KBM-7 (cell line): ENCODE measurements at regions not wholly inside any gene's neighbourhood (a gene's known extent, or its start where the extent isn't known, plus 50 kb on each side); places are given as distances from the start of the nearest gene placed in this dataset.
"Not testable (repeated sequence)": the region's sequence is repeated elsewhere in the genome, so short reads cannot be mapped to it uniquely, and the experiment has no call there.

Experiments used
- DNase-seq: peaks from one replicate; pipeline ENCODE4 v3.0.0-alpha.2; 2015
- in situ Hi-C: fragments of 300-500 bp; cut with MboI; formaldehyde crosslinking; loops from 2 replicates; pipeline ENCODE4 v1.14.3; 2020; ENCODE audit warnings: low sequenced_read_pairs, low pct_unique_long_range_greater_than_20kb, mixed read lengths

DNA sequence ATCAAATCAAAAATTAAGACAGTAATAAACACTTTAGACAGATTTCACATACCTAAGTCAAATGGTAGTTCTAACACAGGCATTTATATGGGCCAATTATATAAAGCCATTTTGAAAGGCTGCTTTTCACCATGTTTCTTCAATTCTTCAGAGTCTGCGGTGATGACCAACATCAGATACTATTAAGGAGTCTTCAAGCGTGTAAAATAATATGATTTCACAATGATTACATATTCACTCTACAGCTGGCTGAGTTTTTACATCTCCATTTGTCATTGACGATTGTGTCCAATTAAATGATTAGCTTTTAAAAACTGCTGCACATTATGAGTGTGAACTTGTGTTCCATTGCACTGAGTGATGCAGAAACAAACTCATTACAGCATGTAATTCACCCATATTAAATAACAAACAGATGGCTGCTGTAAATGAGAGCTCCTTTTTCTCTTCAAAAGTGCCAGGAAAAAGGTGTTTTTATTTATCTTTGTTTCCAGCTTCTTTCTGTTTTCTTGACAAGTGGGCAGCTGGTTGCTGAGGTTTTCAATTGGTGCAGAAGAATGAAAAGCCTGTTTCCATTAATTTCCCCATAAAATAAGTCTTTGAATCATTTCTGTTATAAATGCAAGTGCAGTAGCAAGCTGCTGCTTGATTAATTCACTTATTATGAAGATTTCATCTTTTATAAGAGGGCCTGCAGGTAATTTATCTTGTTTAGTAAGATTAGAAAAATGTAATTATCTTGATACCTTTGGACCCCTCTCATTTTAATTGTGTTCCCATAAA lies 676.1 kb upstream of the KLHL1 start:
- no peak for DNase-seq
- in situ Hi-C loops, result no loop called here

DNA sequence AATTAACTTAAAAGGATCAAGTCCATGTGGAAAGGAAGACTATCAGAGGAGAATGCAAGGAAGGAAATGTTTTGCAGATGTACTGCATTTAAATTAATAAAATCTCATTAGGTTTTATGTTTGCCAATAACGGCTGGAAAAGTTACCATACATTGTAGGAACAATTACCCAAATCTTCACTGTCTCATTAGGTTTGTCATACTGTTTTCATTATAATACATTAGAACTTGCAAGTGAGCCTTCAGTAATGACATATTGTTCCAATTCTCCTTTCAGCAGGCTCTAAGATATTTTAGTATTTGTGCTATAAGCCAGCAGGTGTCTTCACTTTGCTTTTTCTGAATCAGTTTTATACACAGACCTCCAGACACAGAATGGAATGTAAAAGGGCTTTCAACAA lies 661.6 kb upstream of the KLHL1 start:
- no peak for DNase-seq
- in situ Hi-C loops, result no loop called here

DNA sequence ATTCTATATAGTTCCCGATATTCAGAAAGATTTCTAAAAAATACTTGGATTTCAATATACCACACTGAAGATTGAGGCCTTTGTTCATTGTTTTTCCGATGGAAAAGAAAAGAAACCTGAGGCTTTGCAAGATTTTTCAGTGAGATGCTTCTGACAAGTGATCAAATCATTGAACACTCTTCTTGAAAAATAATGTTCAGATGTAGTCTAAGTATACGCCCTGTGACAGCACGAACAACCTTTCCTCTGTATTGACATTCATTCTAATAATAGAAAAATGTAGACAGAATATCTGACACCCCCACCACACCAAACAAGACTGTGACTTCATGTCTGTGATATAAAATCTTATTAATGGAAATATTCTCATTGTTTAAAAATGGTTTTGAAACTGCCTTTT lies 650.7 kb upstream of the KLHL1 start:
- DNase-seq, result no peak
- in situ Hi-C loops, result no loop called here

DNA sequence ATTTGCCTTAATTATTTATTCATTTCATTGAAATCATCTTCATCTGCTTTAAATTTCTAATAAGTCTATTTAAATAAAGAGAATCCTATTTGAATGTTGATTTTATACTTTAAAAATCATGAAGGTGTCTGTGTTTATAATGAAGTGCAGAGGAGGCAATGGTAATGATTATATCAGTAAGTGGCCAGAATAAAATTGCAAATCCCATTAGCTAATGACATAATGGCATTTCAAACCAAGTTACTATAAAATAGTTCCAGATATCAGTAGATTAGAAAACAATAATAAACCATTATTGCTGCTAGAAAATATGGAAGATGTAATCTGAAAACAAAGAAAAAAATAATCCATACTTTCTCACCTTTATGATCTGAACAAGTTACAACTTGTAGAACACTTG lies 647.8 kb upstream of the KLHL1 start:
- in situ Hi-C loops, result no loop called here
- no peak for DNase-seq

DNA sequence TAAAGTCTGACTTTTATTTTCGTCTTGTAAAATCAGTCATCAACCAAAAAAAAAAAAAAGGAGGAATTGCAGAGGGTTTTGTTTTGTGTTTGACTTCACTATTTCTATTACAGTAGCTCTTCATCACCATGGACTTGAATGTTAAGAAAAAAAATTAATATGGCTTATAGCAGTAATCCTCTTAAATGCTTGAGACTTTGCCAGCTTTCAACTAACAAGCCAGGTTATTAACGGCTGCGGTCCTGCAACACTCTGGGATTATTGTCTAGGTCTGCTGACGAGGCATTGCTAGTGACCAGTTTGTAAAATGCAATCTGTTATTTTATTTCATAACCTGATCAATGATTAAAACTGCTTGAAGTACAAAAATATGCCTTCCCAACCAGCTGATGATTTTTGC lies 647.2 kb upstream of the KLHL1 start:
- in situ Hi-C loops, result no loop called here
- DNase-seq, result no peak

DNA sequence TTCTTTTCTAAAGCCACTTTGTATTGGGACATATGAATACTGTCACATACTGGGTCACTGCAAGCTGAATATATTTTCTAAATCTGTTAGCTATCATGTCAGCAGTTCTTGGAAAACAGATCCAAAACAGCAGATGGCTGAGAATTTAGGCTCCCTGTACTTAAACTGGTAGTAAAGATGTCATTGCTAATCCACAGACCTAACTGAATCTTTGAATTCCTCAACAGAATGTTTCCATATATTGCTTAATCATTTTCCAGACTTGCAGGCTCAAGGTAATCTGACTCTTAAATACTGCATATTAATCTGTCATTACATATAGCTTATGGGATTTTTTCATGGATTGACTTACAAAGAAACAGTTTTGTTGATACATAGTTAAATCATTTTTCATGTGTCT lies 639.0 kb upstream of the KLHL1 start:
- in situ Hi-C loops, result no loop called here
- no peak for DNase-seq

DNA sequence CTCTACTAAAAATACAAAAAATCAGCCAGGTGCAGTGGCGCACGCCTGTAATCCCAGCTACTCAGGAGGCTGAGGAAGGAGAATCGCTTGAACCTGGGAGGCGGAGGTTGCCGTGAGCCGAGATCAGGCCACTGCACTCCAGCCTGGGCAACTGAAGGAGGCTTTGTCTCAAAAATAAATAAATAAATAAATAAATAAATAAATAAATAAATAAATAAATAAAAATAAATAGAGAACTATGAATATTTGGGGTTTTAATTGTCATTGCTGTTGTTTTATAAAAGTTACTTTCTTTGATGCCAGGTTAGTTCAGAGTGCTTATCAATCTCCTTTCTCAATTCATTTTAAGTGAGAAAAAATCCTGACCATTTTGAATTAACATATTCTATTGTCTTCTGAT lies 638.2 kb upstream of the KLHL1 start:
- DNase-seq, in situ Hi-C loops: not testable (repeated sequence)

DNA sequence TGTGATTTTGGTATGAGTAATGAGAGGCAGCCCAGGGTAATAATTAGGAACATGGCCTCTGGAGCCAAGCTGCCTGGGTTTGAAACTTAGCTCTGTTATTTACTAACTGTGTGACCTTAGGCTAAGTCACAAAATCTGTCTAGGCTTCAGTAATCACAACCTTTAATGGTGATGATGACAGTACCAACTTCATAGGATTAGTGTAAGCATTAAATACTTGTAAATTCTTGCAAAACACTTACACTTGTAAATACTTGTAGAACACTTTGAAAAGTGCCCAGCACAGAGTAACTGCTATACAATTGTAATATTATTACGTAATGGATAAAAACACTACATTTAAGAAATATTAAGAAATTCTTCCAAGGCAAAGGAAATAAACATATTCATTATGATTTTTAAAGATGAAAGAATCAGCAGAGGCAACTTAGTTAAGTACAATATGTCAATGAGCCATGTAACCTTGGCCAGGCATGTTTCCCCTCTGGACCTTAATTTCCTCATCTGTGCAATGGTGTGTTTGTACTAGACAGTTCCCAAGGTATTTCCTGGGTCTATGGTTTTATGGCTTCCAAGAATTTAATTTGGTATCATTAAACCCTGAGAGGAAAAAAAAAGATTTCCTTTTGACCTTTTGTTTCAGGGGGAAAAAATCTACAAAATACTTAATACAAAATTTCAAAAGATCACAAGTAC lies 628.5 kb upstream of the KLHL1 start:
- in situ Hi-C loops, result no loop called here
- DNase-seq, result no peak

DNA sequence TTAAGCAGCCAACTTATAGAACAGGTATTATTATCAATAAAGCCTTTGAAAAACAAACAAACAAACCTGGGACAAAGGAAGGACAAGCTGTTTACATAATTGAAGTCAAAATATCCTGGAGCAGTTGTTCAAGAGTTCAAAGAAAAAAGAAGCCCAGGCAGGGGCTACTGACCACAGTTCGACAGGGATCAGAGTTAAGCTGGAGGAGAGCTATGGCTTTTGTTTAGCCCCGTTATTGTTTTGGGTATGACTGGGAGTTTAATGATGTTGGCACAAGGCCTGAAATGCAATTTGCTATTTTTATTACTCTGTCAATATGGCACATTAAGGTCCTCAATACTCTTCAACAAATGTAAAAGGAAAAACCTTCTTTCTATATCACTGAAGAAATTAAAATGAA lies 624.4 kb upstream of the KLHL1 start:
- in situ Hi-C loops, result no loop called here

DNA sequence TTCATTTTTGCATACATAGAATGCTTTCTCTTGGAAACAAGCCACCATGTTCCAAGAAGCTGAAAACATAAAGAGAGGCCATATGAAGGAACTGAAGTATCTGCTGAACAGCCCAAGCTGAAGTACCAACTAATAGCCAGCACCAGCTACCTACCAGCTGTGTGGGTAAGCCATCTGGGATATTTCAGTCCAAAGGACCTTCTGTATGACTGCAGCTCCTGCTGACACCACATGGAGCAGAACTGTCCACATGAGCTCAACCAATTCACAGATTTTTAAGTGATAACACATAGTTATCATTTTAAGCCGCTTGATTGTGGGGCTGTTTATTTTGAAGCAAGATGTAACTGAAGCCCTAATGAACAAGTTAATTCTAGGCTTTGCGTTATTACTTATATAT lies 621.1 kb upstream of the KLHL1 start:
- no peak for DNase-seq
- in situ Hi-C loops, result no loop called here

More for the DNA sequence above, 624.4 kb upstream of the KLHL1 start:
- no peak for DNase-seq

DNA sequence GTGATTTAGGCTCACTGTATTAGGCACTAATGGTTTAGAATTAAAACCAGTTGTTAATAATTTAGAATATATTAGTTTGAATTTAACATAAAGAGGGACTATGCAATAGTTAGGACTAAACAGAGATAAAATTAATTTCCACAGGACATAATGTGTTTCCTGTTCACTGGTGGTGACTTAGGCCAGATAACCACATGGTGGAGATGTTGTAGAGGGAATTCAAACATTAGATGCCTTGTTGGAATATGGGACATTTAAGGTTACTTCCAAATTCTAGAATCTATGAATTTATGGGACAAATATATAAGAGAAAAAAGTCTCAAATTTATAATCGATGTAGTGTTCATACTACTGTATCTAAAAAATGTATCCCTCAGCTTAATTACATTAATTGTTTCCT lies 615.5 kb upstream of the KLHL1 start:
- no peak for DNase-seq
- in situ Hi-C loops, result no loop called here

DNA sequence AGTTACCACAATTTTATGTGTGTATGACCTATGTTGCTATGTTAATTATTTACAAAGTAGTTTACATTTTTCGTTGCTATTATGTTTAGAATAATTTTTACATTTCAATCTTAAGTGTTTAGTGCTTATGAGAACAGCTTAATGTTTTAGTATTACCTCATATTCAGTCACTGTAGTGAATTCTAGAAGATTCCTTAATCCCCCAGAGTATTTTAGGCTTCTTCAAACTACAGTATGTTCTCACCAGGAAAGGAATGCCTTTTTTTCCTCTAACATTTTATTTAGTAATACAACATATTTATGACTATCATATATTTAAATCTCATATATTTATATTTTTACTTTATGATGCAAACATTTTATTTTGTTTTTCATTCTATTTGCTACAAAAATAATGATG lies 612.1 kb upstream of the KLHL1 start:
- in situ Hi-C loops, result no loop called here
- no peak for DNase-seq

DNA sequence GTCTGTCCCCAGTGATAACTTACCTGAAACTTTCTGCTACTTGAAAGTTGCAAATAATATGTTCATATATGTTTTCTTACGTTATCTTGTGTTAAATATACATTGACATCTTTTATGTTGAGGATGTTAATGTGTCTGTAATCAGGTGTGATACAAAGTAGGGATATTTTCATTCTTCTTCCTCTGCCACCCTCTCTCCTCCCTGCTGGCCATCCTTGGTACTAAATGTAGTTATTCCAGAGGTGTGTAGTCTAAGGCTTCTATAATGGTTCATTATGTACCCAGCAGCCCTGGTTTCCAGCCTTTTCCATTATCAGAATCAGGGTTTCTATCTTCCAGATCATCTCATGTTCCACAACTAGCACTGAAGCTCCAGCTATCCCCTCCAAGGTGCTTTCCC lies 606.7 kb upstream of the KLHL1 start:
- in situ Hi-C loops, result no loop called here
- DNase-seq, result no peak

DNA sequence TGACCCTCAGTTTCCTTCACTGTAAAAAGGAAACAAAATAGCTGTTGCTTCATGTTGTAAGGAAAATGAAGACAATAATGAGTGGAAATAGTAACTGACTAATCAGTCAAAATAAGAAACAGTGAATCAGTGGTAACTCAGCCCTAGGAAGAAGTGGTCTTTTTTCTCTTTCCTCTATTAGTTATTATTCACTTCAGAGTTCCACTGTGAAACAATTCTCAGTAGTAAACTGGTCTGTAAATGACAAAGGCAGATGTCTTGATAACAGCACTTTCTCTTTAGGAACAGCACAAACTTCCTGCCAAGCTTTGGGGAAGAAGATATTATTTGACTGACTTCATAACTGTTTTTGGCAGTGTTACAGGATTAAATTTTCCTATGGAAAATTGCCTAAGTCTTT lies 600.5 kb upstream of the KLHL1 start:
- DNase-seq, result no peak
- in situ Hi-C loops, result no loop called here

DNA sequence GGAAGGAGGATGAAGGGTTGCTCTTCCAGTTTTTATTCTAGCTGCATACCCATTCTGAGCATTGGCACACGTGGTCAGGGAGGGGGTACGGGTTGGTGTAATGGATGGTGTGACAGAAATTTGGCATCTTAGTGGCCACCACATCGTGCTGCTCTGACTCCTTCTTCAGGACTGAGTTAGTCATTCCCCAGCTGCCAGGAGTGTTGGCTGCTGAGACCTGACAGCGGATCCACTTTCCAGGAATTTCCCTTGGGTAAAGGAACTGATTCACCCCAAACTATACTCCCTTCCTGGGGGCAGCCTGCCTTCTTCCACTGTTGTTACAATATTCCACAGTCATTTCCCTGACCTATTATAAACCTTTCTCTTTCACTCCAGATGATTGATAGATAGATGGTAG lies 595.5 kb upstream of the KLHL1 start:
- DNase-seq, result no peak
- in situ Hi-C loops, result no loop called here

DNA sequence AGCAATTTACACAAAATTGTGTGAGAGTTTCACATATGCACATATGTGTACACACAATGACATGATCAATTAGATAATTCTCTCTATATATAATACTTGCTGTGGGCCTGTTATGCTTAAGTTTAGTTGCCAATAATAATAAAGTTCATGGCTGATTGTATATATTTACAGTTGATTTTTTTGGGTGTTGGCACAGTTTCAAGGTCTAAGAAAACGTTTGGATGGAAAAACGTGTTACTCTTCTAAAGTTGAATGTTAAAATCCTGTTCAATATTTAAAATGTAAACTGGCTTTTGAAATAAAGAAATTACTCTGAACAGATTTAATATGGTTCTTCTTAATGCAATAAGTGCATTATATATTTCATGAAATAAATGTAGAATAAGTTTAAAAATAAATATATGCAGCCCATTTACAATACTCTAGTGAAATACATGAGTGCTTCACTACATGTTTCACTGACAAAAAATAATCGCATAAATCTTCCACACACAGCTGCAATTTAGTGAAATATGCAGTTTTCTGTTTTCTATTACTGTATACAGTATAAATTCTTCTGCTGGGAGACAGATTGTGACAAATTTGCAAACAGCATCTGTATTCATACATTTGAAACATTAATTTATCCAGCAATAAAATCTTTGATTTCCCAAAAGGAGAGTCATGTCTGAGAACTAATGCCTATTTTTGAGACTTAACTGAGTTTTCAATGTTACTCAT lies 586.9 kb upstream of the KLHL1 start:
- DNase-seq, result no peak
- in situ Hi-C loops, result no loop called here

DNA sequence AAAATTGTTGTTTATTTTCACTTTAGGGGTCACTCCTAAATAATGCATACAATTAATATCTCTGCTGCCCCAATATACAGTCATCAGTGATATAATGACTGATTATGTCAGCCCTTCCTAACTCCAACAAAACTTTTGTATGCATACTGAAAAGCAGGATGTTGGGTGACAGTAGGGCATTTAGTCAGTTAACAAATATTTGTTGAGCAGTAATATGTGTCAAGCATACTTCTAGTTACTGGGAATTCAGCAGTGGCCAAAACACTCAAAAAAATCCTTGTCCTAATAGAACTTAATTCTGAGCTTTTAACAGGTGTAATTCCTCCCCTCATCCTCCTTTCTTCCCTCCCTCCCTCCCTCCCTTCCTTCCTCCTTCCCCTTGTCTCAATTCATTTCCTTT lies 560.7 kb upstream of the KLHL1 start:
- DNase-seq, result no peak
- in situ Hi-C loops, result no loop called here

DNA sequence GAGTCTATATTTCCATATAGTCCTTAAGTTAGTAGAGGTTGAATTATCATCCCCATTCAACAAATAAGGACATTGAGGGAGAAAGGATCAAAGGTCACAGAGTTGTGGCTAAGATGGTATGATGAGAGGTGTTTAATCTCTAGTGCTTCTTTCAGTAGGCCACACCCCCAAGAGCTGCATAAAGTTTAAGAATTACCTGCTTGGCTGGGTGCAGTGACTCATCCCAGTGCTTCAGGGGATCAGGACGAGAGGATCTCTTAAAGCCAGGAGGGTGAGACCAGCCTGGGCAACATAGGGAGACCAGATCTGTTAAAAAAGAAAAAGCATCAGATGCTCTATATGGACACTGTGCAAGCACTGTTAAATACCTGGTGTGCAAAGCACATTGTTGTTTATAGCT lies 560.0 kb upstream of the KLHL1 start:
- no peak for DNase-seq
- in situ Hi-C loops, result no loop called here

DNA sequence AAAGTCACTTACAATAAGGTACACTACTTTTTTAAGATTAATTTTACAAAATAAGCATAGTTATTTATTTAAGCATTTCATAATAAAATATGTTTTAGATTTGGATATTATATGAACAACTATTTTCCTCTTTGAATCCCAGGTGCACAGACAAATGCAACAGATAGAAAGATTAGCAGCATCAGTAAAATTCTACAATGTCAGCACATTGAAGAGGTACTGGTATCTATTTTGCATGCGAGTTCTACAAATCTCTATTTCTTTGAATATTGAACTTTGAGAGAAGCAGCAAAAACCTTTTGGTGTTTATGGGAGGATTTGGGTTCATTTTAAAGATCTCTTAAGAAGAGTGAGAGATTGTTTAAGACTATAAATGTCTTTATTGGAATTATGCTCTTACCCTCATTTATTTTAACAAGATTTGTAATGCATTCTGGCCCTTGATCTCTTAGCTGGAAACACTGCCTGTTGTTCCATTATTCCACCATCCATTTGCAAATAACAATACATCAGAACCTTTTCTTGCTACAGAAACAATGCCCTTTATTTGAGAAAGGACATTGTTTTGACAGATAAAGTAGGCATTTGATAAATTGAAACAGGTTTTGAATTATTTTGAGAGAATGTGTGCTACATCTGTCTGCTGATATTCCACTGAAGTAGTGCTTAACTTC lies 558.8 kb upstream of the KLHL1 start:
- in situ Hi-C loops, result no loop called here
- no peak for DNase-seq
